Medulla oblongata (tissue), 1 donor: ENCODE measurements at regions not wholly inside any gene's neighbourhood (a gene's known extent, or its start where the extent isn't known, plus 50 kb on each side); places are given as distances from the start of the nearest gene placed in this dataset.

Source experiments
- DNase-seq: peaks from one replicate; pipeline ENCODE4 v3.0.0-alpha.2; 2015; ENCODE audit errors: extremely low spot score

GRCh38 chr10:69684020-69684980 is 54.3 kb downstream of the FAM241B start:
- no peak for DNase-seq

GRCh38 chr10:69684981-69685353 is 54.9 kb downstream of the FAM241B start:
- DNase-seq = no peak

- no peak for DNase-seq
Observed at GRCh38 chr10:69685426-69685801, 55.4 kb downstream of the FAM241B start.

- DNase-seq = no peak
Observed at GRCh38 chr10:69685802-69686585, 55.9 kb downstream of the FAM241B start.

- no peak for DNase-seq
Observed at GRCh38 chr10:69686866-69687265, 56.8 kb downstream of the FAM241B start.

- DNase-seq = no peak
Observed at GRCh38 chr10:69687426-69687825, 57.4 kb downstream of the FAM241B start.

- DNase-seq = no peak
Observed at GRCh38 chr10:69692267-69692666, 62.2 kb downstream of the FAM241B start.

GRCh38 chr10:69692891-69693290 is 62.8 kb downstream of the FAM241B start:
- no peak for DNase-seq

GRCh38 chr10:69693886-69694285 is 63.8 kb downstream of the FAM241B start:
- DNase-seq = no peak

- no peak for DNase-seq
Observed at GRCh38 chr10:69696073-69696731, 66.2 kb downstream of the FAM241B start.

- DNase-seq = no peak
Observed at GRCh38 chr10:69697006-69697405, 67.0 kb downstream of the FAM241B start.

GRCh38 chr10:69703256-69703655 is 73.2 kb downstream of the FAM241B start:
- no peak for DNase-seq

- DNase-seq = no peak
Observed at GRCh38 chr10:69703766-69704630, 74.0 kb downstream of the FAM241B start.

GRCh38 chr10:69709366-69709941 is 79.4 kb downstream of the FAM241B start:
- no peak for DNase-seq

- DNase-seq = no peak
Observed at GRCh38 chr10:69710008-69710888, 80.2 kb downstream of the FAM241B start.

- DNase-seq = no peak
Observed at GRCh38 chr10:69712342-69712741, 82.3 kb downstream of the FAM241B start.

- DNase-seq = no peak
Observed at GRCh38 chr10:69714572-69714971, 84.5 kb downstream of the FAM241B start.

GRCh38 chr10:69715156-69715898 is 85.3 kb downstream of the FAM241B start:
- no peak for DNase-seq

GRCh38 chr10:69715899-69716606 is 85.7 kb upstream of the COL13A1 start:
- no peak for DNase-seq
